Effector CD8-positive, alpha-beta T cell (primary cell): ENCODE measurements at regions not wholly inside any gene's neighbourhood (a gene's known extent, or its start where the extent isn't known, plus 50 kb on each side); places are given as distances from the start of the nearest gene placed in this dataset.
"Not testable (repeated sequence)": the region's sequence is repeated elsewhere in the genome, so short reads cannot be mapped to it uniquely, and the experiment has no call there.

Source experiments
- DNase-seq: peaks from one replicate; lab custom pipeline; 2025; lab: John Stamatoyannopoulos, UW

GRCh38 chr2:16394072-16394985 lies 271.3 kb downstream of the CYRIA start:
- DNase-seq: no peak

- no peak for DNase-seq
Observed at GRCh38 chr2:16393500-16394071, 272.0 kb downstream of the CYRIA start.

- DNase-seq: no peak
Observed at GRCh38 chr2:16392647-16393499, 272.8 kb downstream of the CYRIA start.

- DNase-seq: no peak
Observed at GRCh38 chr2:16391986-16392385, 273.6 kb downstream of the CYRIA start.

GRCh38 chr2:16390561-16390960 lies 275.1 kb downstream of the CYRIA start:
- DNase-seq: no peak

- DNase-seq: no peak
Observed at GRCh38 chr2:16389611-16390010, 276.0 kb downstream of the CYRIA start.

- DNase-seq: not testable (repeated sequence)
Observed at GRCh38 chr2:16388199-16388830, 277.3 kb downstream of the CYRIA start.

- no peak for DNase-seq
Observed at GRCh38 chr2:16387461-16387984, 278.1 kb downstream of the CYRIA start.

GRCh38 chr2:16386431-16386830 lies 279.2 kb downstream of the CYRIA start:
- DNase-seq: no peak

GRCh38 chr2:16386031-16386430 lies 279.6 kb downstream of the CYRIA start:
- no peak for DNase-seq

GRCh38 chr2:16385341-16385740 lies 280.3 kb downstream of the CYRIA start:
- DNase-seq: no peak

- no peak for DNase-seq
Observed at GRCh38 chr2:16383411-16383810, 282.2 kb downstream of the CYRIA start.

GRCh38 chr2:16382451-16382850 lies 283.2 kb downstream of the CYRIA start:
- no peak for DNase-seq

- DNase-seq: no peak
Observed at GRCh38 chr2:16381511-16381910, 284.1 kb downstream of the CYRIA start.

GRCh38 chr2:16379901-16380300 lies 285.7 kb downstream of the CYRIA start:
- not testable (repeated sequence) for DNase-seq

GRCh38 chr2:16379061-16379460 lies 286.6 kb downstream of the CYRIA start:
- DNase-seq: not testable (repeated sequence)

- DNase-seq: no peak
Observed at GRCh38 chr2:16378031-16378430, 287.6 kb downstream of the CYRIA start.

GRCh38 chr2:16375981-16376380 lies 289.7 kb downstream of the CYRIA start:
- DNase-seq: no peak

GRCh38 chr2:16375351-16375750 lies 290.3 kb downstream of the CYRIA start:
- DNase-seq: no peak

- DNase-seq: no peak
Observed at GRCh38 chr2:16374671-16375070, 291.0 kb downstream of the CYRIA start.

- DNase-seq: no peak
Observed at GRCh38 chr2:16373341-16373740, 292.3 kb downstream of the CYRIA start.

GRCh38 chr2:16371751-16372150 lies 293.9 kb downstream of the CYRIA start:
- no peak for DNase-seq
